ENCODE measurements at regions not wholly inside any gene's neighbourhood (a gene's known extent, or its start where the extent isn't known, plus 50 kb on each side); places are given as distances from the start of the nearest gene placed in this dataset.

DNA sequence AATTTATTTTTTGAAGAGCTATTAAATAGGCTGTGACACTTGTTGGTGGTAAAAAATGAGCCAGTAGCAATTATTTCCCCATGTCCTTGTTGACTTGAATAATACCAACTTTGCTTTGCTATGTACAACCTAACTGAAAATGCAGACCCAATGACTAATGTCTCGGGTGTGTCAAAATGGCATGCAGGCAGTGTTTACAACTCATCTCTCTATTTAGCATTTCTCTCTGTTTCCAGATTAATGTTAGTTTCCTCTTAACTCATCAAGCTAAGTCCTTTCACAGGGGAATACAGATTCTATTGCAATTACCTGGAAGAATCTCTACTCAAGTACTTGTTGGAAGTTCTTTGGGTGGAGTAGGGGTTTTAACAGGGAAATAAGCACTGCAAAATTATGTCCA lies 504.4 kb downstream of the BCKDHB start:
- TF ChIP-seq, protein P1, sequence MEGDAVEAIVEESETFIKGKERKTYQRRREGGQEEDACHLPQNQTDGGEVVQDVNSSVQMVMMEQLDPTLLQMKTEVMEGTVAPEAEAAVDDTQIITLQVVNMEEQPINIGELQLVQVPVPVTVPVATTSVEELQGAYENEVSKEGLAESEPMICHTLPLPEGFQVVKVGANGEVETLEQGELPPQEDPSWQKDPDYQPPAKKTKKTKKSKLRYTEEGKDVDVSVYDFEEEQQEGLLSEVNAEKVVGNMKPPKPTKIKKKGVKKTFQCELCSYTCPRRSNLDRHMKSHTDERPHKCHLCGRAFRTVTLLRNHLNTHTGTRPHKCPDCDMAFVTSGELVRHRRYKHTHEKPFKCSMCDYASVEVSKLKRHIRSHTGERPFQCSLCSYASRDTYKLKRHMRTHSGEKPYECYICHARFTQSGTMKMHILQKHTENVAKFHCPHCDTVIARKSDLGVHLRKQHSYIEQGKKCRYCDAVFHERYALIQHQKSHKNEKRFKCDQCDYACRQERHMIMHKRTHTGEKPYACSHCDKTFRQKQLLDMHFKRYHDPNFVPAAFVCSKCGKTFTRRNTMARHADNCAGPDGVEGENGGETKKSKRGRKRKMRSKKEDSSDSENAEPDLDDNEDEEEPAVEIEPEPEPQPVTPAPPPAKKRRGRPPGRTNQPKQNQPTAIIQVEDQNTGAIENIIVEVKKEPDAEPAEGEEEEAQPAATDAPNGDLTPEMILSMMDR (conservative IDR thresholded peaks at IDR 0.05 in 1 of 2, IDR thresholded peaks at IDR 0.05 in 1 of 2; ENCODE audit: extremely low read depth in 1 of 2, insufficient read depth in 1 of 2, low read depth in 1 of 2, low read length in 2 of 2), result no peak
- TF ChIP-seq EZH2 (IDR thresholded peaks at IDR 0.05; ENCODE audit: borderline replicate concordance, low read length), result no peak
